ENCODE measurements at regions not wholly inside any gene's neighbourhood (a gene's known extent, or its start where the extent isn't known, plus 50 kb on each side); places are given as distances from the start of the nearest gene placed in this dataset.
"Not testable (repeated sequence)": the region's sequence is repeated elsewhere in the genome, so short reads cannot be mapped to it uniquely, and the experiment has no call there.

GRCh38 chr2:16727849-16728248 lies 62.2 kb upstream of the CYRIA start:
- H3K36me3 Mint-ChIP-seq; ATAC-seq (replicated peaks in 1 of 4); H3K4me1 ChIP-seq (ENCODE audit: control insufficient read depth in 1 of 2, extremely low read depth in 1 of 2, insufficient read depth in 2 of 2, low read length in 2 of 2); DNase-seq; H3K27ac ChIP-seq (ENCODE audit: low read length); H3K9me3 ChIP-seq; H3K4me3 Mint-ChIP-seq; H3K9me3 Mint-ChIP-seq; H3K4me1 Mint-ChIP-seq; H3K4me3 ChIP-seq (ENCODE audit: control insufficient read depth in 1 of 2, extremely low read depth in 1 of 2, low read length in 1 of 2); H3K27ac Mint-ChIP-seq; POLR2A ChIA-PET; H3K36me3 ChIP-seq (ENCODE audit: control insufficient read depth in 2 of 2, extremely low read depth in 1 of 2, insufficient read depth in 1 of 2, low read length in 1 of 2); H3K27me3 ChIP-seq (replicated peaks in 1 of 2; ENCODE audit: control insufficient read depth in 2 of 2, extremely low read depth in 1 of 2, insufficient read depth in 2 of 2, low read length in 1 of 2): not testable (repeated sequence)
- peaks cover 4 to 21% of the 10 kb centered on the region in 2 donors for H3K27me3 Mint-ChIP-seq
- CTCF ChIA-PET, result interaction anchor here in 1 of 2 donors (0.5 kb wide), 1 partner anchor 91 kb away, joined by 4 read pairs; no protein-coding TSS in a partner anchor
- no CpG with 5 or more reads among the region's 2 CpGs for WGBS (ENCODE audit: insufficient coverage)

GRCh38 chr2:16727256-16727655 lies 61.6 kb upstream of the CYRIA start:
- no peaks in the 10 kb centered on the region for H3K4me1 ChIP-seq (ENCODE audit: control insufficient read depth in 1 of 2, extremely low read depth in 1 of 2, insufficient read depth in 2 of 2, low read length in 2 of 2)
- H3K4me3 ChIP-seq (ENCODE audit: control insufficient read depth in 1 of 2, extremely low read depth in 1 of 2, low read length in 1 of 2), result no peak overlapping the region
- no peaks in the 10 kb centered on the region for H3K4me1 Mint-ChIP-seq
- H3K36me3 ChIP-seq (ENCODE audit: control insufficient read depth in 2 of 2, extremely low read depth in 1 of 2, insufficient read depth in 1 of 2, low read length in 1 of 2), result no peaks in the 10 kb centered on the region
- ChIA-PET CTCF (interaction anchor here in 1 of 2 donors (0.5 kb wide), 1 partner anchor 92 kb away, joined by 4 read pairs; no protein-coding TSS in a partner anchor), POLR2A (no interaction called here)
- no peaks in the 10 kb centered on the region for H3K9me3 Mint-ChIP-seq
- no peak for ATAC-seq (replicated peaks in 1 of 4)
- no peak overlapping the region for H3K4me3 Mint-ChIP-seq
- no peaks in the 10 kb centered on the region for H3K27me3 ChIP-seq (replicated peaks in 1 of 2; ENCODE audit: control insufficient read depth in 2 of 2, extremely low read depth in 1 of 2, insufficient read depth in 2 of 2, low read length in 1 of 2)
- H3K27me3 Mint-ChIP-seq, result peaks cover 4 to 21% of the 10 kb centered on the region in 2 donors
- H3K36me3 Mint-ChIP-seq, result no peaks in the 10 kb centered on the region
- no peak overlapping the region for H3K27ac ChIP-seq (ENCODE audit: low read length)
- no peak overlapping the region for H3K27ac Mint-ChIP-seq
- WGBS (ENCODE audit: insufficient coverage), result 81% methylated on average over 4 of the region's 4 CpGs
- no peaks in the 10 kb centered on the region for H3K9me3 ChIP-seq
- DNase-seq, result no peak

DNA sequence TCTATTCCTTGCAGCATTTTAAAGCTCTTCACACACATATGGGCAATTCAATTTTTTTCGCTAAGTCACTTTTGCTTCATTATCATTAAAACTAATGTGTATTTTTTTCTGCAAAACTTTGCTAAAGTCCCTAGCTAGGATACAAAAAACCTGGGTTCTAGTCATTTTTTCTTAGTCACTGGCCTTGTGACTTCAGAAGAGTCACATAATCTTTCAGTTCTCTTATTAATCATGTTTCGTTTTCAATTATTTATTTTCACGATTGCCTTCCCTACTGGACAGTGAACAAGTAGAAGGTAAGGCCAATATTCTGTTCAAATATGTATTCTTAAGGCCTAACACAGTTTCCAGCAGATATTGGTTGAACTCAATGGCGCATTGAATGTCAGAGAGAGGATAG lies 60.9 kb upstream of the CYRIA start:
- POLR2A ChIA-PET, result no interaction called here
- H3K36me3 Mint-ChIP-seq, result no peaks in the 10 kb centered on the region
- WGBS (ENCODE audit: insufficient coverage), result 83% methylated on average over 2 of the region's 4 CpGs
- no peaks in the 10 kb centered on the region for H3K27me3 ChIP-seq (replicated peaks in 1 of 2; ENCODE audit: control insufficient read depth in 2 of 2, extremely low read depth in 1 of 2, insufficient read depth in 2 of 2, low read length in 1 of 2)
- peaks cover 6 to 25% of the 10 kb centered on the region in 2 donors for H3K27me3 Mint-ChIP-seq
- CTCF ChIA-PET, result no interaction called here
- no peak overlapping the region for H3K4me3 Mint-ChIP-seq
- H3K4me1 ChIP-seq (ENCODE audit: control insufficient read depth in 1 of 2, extremely low read depth in 1 of 2, insufficient read depth in 2 of 2, low read length in 2 of 2), result no peaks in the 10 kb centered on the region
- no peak overlapping the region for H3K27ac ChIP-seq (ENCODE audit: low read length)
- DNase-seq (no peak), ATAC-seq (replicated peaks in 1 of 4) (no peak)
- H3K4me3 ChIP-seq (ENCODE audit: control insufficient read depth in 1 of 2, extremely low read depth in 1 of 2, low read length in 1 of 2), result no peak overlapping the region
- no peak overlapping the region for H3K27ac Mint-ChIP-seq
- H3K9me3 Mint-ChIP-seq, result no peaks in the 10 kb centered on the region
- no peaks in the 10 kb centered on the region for H3K9me3 ChIP-seq
- no peaks in the 10 kb centered on the region for H3K4me1 Mint-ChIP-seq
- H3K36me3 ChIP-seq (ENCODE audit: control insufficient read depth in 2 of 2, extremely low read depth in 1 of 2, insufficient read depth in 1 of 2, low read length in 1 of 2), result no peaks in the 10 kb centered on the region

DNA sequence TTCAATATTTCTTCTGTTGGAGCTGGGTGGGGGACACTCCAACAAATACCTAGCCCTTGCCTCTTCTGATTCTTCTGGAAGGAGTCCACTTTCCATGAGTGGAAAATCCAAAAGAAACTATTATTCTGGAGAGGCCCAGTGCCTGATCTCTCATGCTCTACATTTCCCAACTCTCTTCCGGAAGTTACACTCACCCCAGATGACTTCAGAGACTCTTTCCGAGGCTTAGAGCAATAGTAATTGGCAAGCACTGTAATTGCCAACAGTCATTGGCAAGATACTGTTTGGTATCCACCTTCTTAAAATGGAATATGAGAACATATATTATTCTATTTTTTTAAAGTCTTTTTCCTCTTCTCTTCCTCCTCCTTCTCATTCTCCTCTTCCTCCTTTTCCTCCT lies 60.5 kb upstream of the CYRIA start:
- POLR2A ChIA-PET, result no interaction called here
- H3K9me3 ChIP-seq, result no peaks in the 10 kb centered on the region

GRCh38 chr2:16725549-16725948 lies 59.9 kb upstream of the CYRIA start:
- Mint-ChIP-seq H3K36me3 (no peaks in the 10 kb centered on the region), H3K4me3 (no peak overlapping the region), H3K27me3 (peaks cover 5 to 33% of the 10 kb centered on the region in 2 donors), H3K4me1 (no peaks in the 10 kb centered on the region), H3K27ac (no peak overlapping the region), H3K9me3 (no peaks in the 10 kb centered on the region)
- H3K27me3 ChIP-seq (replicated peaks in 1 of 2; ENCODE audit: control insufficient read depth in 2 of 2, extremely low read depth in 1 of 2, insufficient read depth in 2 of 2, low read length in 1 of 2), result no peaks in the 10 kb centered on the region
- DNase-seq, result no peak
- ChIA-PET CTCF (no interaction called here), POLR2A (no interaction called here)
- no peak for ATAC-seq (replicated peaks in 1 of 4)
- H3K9me3 ChIP-seq, result no peaks in the 10 kb centered on the region
- no peaks in the 10 kb centered on the region for H3K4me1 ChIP-seq (ENCODE audit: control insufficient read depth in 1 of 2, extremely low read depth in 1 of 2, insufficient read depth in 2 of 2, low read length in 2 of 2)
- WGBS (ENCODE audit: insufficient coverage), result 42% methylated on average over 2 of the region's 9 CpGs
- no peak overlapping the region for H3K4me3 ChIP-seq (ENCODE audit: control insufficient read depth in 1 of 2, extremely low read depth in 1 of 2, low read length in 1 of 2)
- H3K36me3 ChIP-seq (ENCODE audit: control insufficient read depth in 2 of 2, extremely low read depth in 1 of 2, insufficient read depth in 1 of 2, low read length in 1 of 2), result no peaks in the 10 kb centered on the region
- H3K27ac ChIP-seq (ENCODE audit: low read length), result no peak overlapping the region

More for the DNA sequence above, 60.5 kb upstream of the CYRIA start:
- H3K4me3 Mint-ChIP-seq, result no peak overlapping the region
- Histone ChIP-seq H3K4me1 (ENCODE audit: control insufficient read depth in 1 of 2, extremely low read depth in 1 of 2, insufficient read depth in 2 of 2, low read length in 2 of 2) (no peaks in the 10 kb centered on the region), H3K27ac (ENCODE audit: low read length) (no peak overlapping the region), H3K4me3 (ENCODE audit: control insufficient read depth in 1 of 2, extremely low read depth in 1 of 2, low read length in 1 of 2) (no peak overlapping the region), H3K36me3 (ENCODE audit: control insufficient read depth in 2 of 2, extremely low read depth in 1 of 2, insufficient read depth in 1 of 2, low read length in 1 of 2) (no peaks in the 10 kb centered on the region), H3K27me3 (replicated peaks in 1 of 2; ENCODE audit: control insufficient read depth in 2 of 2, extremely low read depth in 1 of 2, insufficient read depth in 2 of 2, low read length in 1 of 2) (no peaks in the 10 kb centered on the region)
- peaks cover 6 to 28% of the 10 kb centered on the region in 2 donors for H3K27me3 Mint-ChIP-seq
- H3K9me3 Mint-ChIP-seq, result no peaks in the 10 kb centered on the region
- H3K27ac Mint-ChIP-seq, result no peak overlapping the region
- DNase-seq (no peak), ATAC-seq (replicated peaks in 1 of 4) (no peak)
- no peaks in the 10 kb centered on the region for H3K36me3 Mint-ChIP-seq
- WGBS (ENCODE audit: insufficient coverage), result 100% methylated on average over 1 of the region's 2 CpGs
- no peaks in the 10 kb centered on the region for H3K4me1 Mint-ChIP-seq
- CTCF ChIA-PET, result no interaction called here

- Histone ChIP-seq H3K27me3 (replicated peaks in 1 of 2; ENCODE audit: control insufficient read depth in 2 of 2, extremely low read depth in 1 of 2, insufficient read depth in 2 of 2, low read length in 1 of 2) (no peaks in the 10 kb centered on the region), H3K4me1 (ENCODE audit: control insufficient read depth in 1 of 2, extremely low read depth in 1 of 2, insufficient read depth in 2 of 2, low read length in 2 of 2) (no peaks in the 10 kb centered on the region), H3K9me3 (no peaks in the 10 kb centered on the region), H3K27ac (ENCODE audit: low read length) (no peak overlapping the region), H3K4me3 (ENCODE audit: control insufficient read depth in 1 of 2, extremely low read depth in 1 of 2, low read length in 1 of 2) (no peak overlapping the region), H3K36me3 (ENCODE audit: control insufficient read depth in 2 of 2, extremely low read depth in 1 of 2, insufficient read depth in 1 of 2, low read length in 1 of 2) (no peaks in the 10 kb centered on the region)
- ChIA-PET POLR2A (no interaction called here), CTCF (no interaction called here)
- DNase-seq, result no peak
- peaks cover 2 to 29% of the 10 kb centered on the region in 2 donors for H3K27me3 Mint-ChIP-seq
- H3K27ac Mint-ChIP-seq, result no peak overlapping the region
- no peak for ATAC-seq (replicated peaks in 1 of 4)
- H3K9me3 Mint-ChIP-seq, result no peaks in the 10 kb centered on the region
- no peak overlapping the region for H3K4me3 Mint-ChIP-seq
- H3K36me3 Mint-ChIP-seq, result no peaks in the 10 kb centered on the region
- 83% methylated on average over 8 of the region's 9 CpGs for WGBS (ENCODE audit: insufficient coverage)
- no peaks in the 10 kb centered on the region for H3K4me1 Mint-ChIP-seq
These were observed 57.0 kb upstream of the CYRIA start for GRCh38 chr2:16722677-16723076.

DNA sequence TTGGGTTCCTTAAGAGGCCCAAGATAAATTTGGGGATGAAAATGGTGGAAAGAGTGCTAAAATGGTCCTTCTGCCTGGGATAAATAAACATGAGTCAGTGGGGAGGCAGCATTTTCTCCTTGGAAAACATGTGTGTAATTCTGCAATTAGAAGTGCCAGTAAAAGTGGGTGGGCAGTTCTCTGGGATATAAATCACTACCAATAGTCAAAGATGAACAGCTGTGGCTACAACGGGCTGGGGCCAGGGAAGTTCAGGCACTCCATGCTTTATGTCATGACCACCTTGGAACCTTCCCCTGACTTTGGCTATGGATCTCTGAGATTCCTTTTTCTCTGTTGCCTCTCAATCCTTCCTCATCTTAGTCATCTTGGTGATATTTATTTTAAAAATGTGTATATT lies 56.5 kb upstream of the CYRIA start:
- Histone ChIP-seq H3K27ac (ENCODE audit: low read length) (no peak overlapping the region), H3K27me3 (replicated peaks in 1 of 2; ENCODE audit: control insufficient read depth in 2 of 2, extremely low read depth in 1 of 2, insufficient read depth in 2 of 2, low read length in 1 of 2) (no peaks in the 10 kb centered on the region), H3K36me3 (ENCODE audit: control insufficient read depth in 2 of 2, extremely low read depth in 1 of 2, insufficient read depth in 1 of 2, low read length in 1 of 2) (no peaks in the 10 kb centered on the region), H3K4me1 (ENCODE audit: control insufficient read depth in 1 of 2, extremely low read depth in 1 of 2, insufficient read depth in 2 of 2, low read length in 2 of 2) (no peaks in the 10 kb centered on the region), H3K4me3 (ENCODE audit: control insufficient read depth in 1 of 2, extremely low read depth in 1 of 2, low read length in 1 of 2) (no peak overlapping the region), H3K9me3 (no peaks in the 10 kb centered on the region)
- ATAC-seq (replicated peaks in 1 of 4) (no peak), DNase-seq (no peak)
- POLR2A ChIA-PET, result no interaction called here
- Mint-ChIP-seq H3K27ac (no peak overlapping the region), H3K36me3 (no peaks in the 10 kb centered on the region), H3K9me3 (no peaks in the 10 kb centered on the region), H3K27me3 (peaks cover 2 to 29% of the 10 kb centered on the region in 2 donors), H3K4me1 (no peaks in the 10 kb centered on the region), H3K4me3 (no peak overlapping the region)
- CTCF ChIA-PET, result no interaction called here
- WGBS (ENCODE audit: insufficient coverage), result no CpG with 5 or more reads among the region's 1 CpG
